HG03039 (cell line): ENCODE measurements at regions not wholly inside any gene's neighbourhood (a gene's known extent, or its start where the extent isn't known, plus 50 kb on each side); places are given as distances from the start of the nearest gene placed in this dataset.

ENCODE experiments used
- ATAC-seq: cut with Tn5 transposase; IDR thresholded peaks from one replicate; pipeline ENCODE4 v1.9.1; 2021; ENCODE audit warnings: mild to moderate bottlenecking, moderate library complexity; ENCODE audit not compliant: unreplicated experiment

GRCh38 chr4:11342401-11342800 lies 86.3 kb downstream of the HS3ST1 start:
- ATAC-seq, result no peak

GRCh38 chr4:11341337-11342043 lies 87.2 kb downstream of the HS3ST1 start:
- no peak for ATAC-seq

GRCh38 chr4:11338956-11339782 lies 89.5 kb downstream of the HS3ST1 start:
- ATAC-seq, result no peak

- ATAC-seq, result no peak
Observed at GRCh38 chr4:11337287-11337686, 91.4 kb downstream of the HS3ST1 start.

- ATAC-seq, result no peak
Observed at GRCh38 chr4:11336435-11336834, 92.3 kb downstream of the HS3ST1 start.

GRCh38 chr4:11334887-11335286 lies 93.8 kb downstream of the HS3ST1 start:
- ATAC-seq, result no peak

GRCh38 chr4:11328401-11328800 lies 100.3 kb downstream of the HS3ST1 start:
- ATAC-seq, result no peak

GRCh38 chr4:11326021-11326420 lies 102.7 kb downstream of the HS3ST1 start:
- ATAC-seq, result no peak

GRCh38 chr4:11323771-11324170 lies 104.9 kb downstream of the HS3ST1 start:
- ATAC-seq, result no peak

GRCh38 chr4:11313157-11313943 lies 115.3 kb downstream of the HS3ST1 start:
- ATAC-seq, result no peak

- no peak for ATAC-seq
Observed at GRCh38 chr4:11312389-11312788, 116.3 kb downstream of the HS3ST1 start.

- no peak for ATAC-seq
Observed at GRCh38 chr4:11301075-11301660, 127.5 kb downstream of the HS3ST1 start.

GRCh38 chr4:11299836-11300235 lies 128.9 kb downstream of the HS3ST1 start:
- no peak for ATAC-seq

- no peak for ATAC-seq
Observed at GRCh38 chr4:11299016-11299415, 129.7 kb downstream of the HS3ST1 start.

GRCh38 chr4:11298451-11298850 lies 130.2 kb downstream of the HS3ST1 start:
- ATAC-seq, result no peak

GRCh38 chr4:11297627-11298026 lies 131.1 kb downstream of the HS3ST1 start:
- ATAC-seq, result no peak

- no peak for ATAC-seq
Observed at GRCh38 chr4:11297201-11297600, 131.5 kb downstream of the HS3ST1 start.

GRCh38 chr4:11293866-11294265 lies 134.8 kb downstream of the HS3ST1 start:
- ATAC-seq, result no peak

- ATAC-seq, result no peak
Observed at GRCh38 chr4:11287055-11287454, 141.6 kb downstream of the HS3ST1 start.

GRCh38 chr4:11286533-11286932 lies 142.2 kb downstream of the HS3ST1 start:
- ATAC-seq, result no peak

- ATAC-seq, result no peak
Observed at GRCh38 chr4:11281720-11282119, 147.0 kb downstream of the HS3ST1 start.
